Spleen (tissue), 7 donors: ENCODE measurements at regions not wholly inside any gene's neighbourhood (a gene's known extent, or its start where the extent isn't known, plus 50 kb on each side); places are given as distances from the start of the nearest gene placed in this dataset.

Experiments used
- CTCF ChIP-seq, 11 experiments: fragments of 200-600 bp in 7 of 11; fragments of 450-650 bp in 4 of 11; sonication (generic) in 4 of 11; IDR thresholded peaks in 8 of 11; conservative IDR thresholded peaks in 3 of 11; 1 replicate in 7 of 11; 2 replicates in 4 of 11; pipeline versions ENCODE4 v1.4.0 to v1.8.0; 2016 to 2021; ENCODE audit warnings: antibody characterized with exemption in 11 of 11, inconsistent platforms in 4 of 11, mild to moderate bottlenecking in 1 of 11
- POLR2A ChIP-seq, 3 donors: fragments of 450-650 bp; IDR thresholded peaks; one replicate each; pipeline ENCODE4 v1.5.1; 2017; ENCODE audit warnings: antibody characterized with exemption in 3 of 3, mild to moderate bottlenecking in 1 of 3
- donor health status: DM: no; HTN: no; CAD: no; lungs with moderate emphysema.
- donor health status: DM: no; HTN: no; CAD: no.
- donor health status: DM: no; HTN: no; CAD: no.

GRCh38 chr3:27594096-27594690, 110.0 kb upstream of the SLC4A7 start:
- TF ChIP-seq CTCF (IDR thresholded peaks at IDR 0.05 in 8 of 11, conservative IDR thresholded peaks at IDR 0.05 in 3 of 11) (no peak), POLR2A (IDR thresholded peaks at IDR 0.05) (no peak)
